H1 (cell line): ENCODE measurements at regions not wholly inside any gene's neighbourhood (a gene's known extent, or its start where the extent isn't known, plus 50 kb on each side); places are given as distances from the start of the nearest gene placed in this dataset.

Experiments used
- CTCF ChIA-PET: fragments of 300-600 bp; sonication (Branson Sonifier 250); formaldehyde crosslinking; loops from one replicate; lab custom pipeline; 2021; ENCODE audit not compliant: partially characterized antibody; lab: Charles Lee
- POLR2A ChIA-PET: fragments of 300-600 bp; sonication (Branson Sonifier 250); formaldehyde crosslinking; loops from one replicate; lab custom pipeline; 2021; ENCODE audit warnings: inconsistent platforms; ENCODE audit not compliant: partially characterized antibody; lab: Charles Lee
- DNase-seq, 2 experiments: peaks; one replicate each; pipeline versions ENCODE4 v3.0.0 to v3.0.0-alpha.2; 2010 to 2022; ENCODE audit warnings: low spot score in 2 of 2, low read depth in 1 of 2, mixed read lengths in 1 of 2
- FAIRE-seq: peaks from 2 replicates; lab custom pipeline; 2011; peaks lifted over from hg19 to GRCh38; lab: Jason Lieb, UNC
- H2AFZ ChIP-seq: 2 replicates; pipeline ENCODE4 v1.8.1; 2012; ENCODE audit warnings: low read length, inconsistent platforms
- H2AK5ac ChIP-seq: 2 replicates; pipeline ENCODE4 v1.6.1; 2013; ENCODE audit warnings: low read depth, low read length
- H2BK120ac ChIP-seq: replicated peaks from 2 replicates; pipeline ENCODE3; 2013; ENCODE audit warnings: low read depth, low read length, inconsistent platforms
- H2BK12ac ChIP-seq: 2 replicates; pipeline ENCODE4 v1.6.1; 2013; ENCODE audit warnings: low read depth, low read length
- H2BK15ac ChIP-seq: 2 replicates; pipeline ENCODE4 v1.6.1; 2013; ENCODE audit warnings: low read length
- H2BK20ac ChIP-seq: 2 replicates; pipeline ENCODE4 v1.6.1; 2013; ENCODE audit warnings: low read length
- H2BK5ac ChIP-seq: 2 replicates; pipeline ENCODE4 v1.6.1; 2013; ENCODE audit warnings: low read depth, low read length
- H3K14ac ChIP-seq: 2 replicates; pipeline ENCODE4 v1.6.1; 2013; ENCODE audit warnings: inconsistent platforms; ENCODE audit not compliant: insufficient read length
- H3K18ac ChIP-seq: 2 replicates; pipeline ENCODE4 v1.6.1; 2013; ENCODE audit warnings: low read length; ENCODE audit errors: extremely low read depth
- H3K23ac ChIP-seq: 2 replicates; pipeline ENCODE4 v1.6.1; 2013; ENCODE audit warnings: inconsistent platforms; ENCODE audit not compliant: insufficient read length
- H3K23me2 ChIP-seq: 2 replicates; pipeline ENCODE4 v1.6.1; 2013; ENCODE audit warnings: low read depth, low read length
- H3K27ac ChIP-seq: 2 replicates; pipeline ENCODE4 v1.6.1; 2011; ENCODE audit warnings: low read depth, low read length, inconsistent platforms
- H3K27me3 ChIP-seq, 4 experiments: replicated peaks in 1 of 4; 1 replicate in 1 of 4; 2 replicates in 3 of 4; pipeline versions ENCODE4 v1.6.1 to v1.8.1; 2011 to 2013; ENCODE audit warnings: low read length in 3 of 4, mild to moderate bottlenecking in 3 of 4, inconsistent platforms in 2 of 4, mixed read lengths in 2 of 4, moderate library complexity in 1 of 4; ENCODE audit not compliant: control insufficient read depth in 3 of 4, insufficient read depth in 3 of 4; ENCODE audit errors: extremely low read depth in 1 of 4
- H3K36me3 ChIP-seq, 4 experiments: 2 replicates each; pipeline versions ENCODE4 v1.6.1 to v1.8.1; 2011 to 2013; ENCODE audit warnings: mild to moderate bottlenecking in 4 of 4, low read length in 3 of 4, moderate library complexity in 2 of 4, control low read depth in 1 of 4, inconsistent platforms in 1 of 4; ENCODE audit not compliant: insufficient read depth in 4 of 4, control insufficient read depth in 2 of 4
- H3K4ac ChIP-seq: replicated peaks from 2 replicates; pipeline ENCODE3; 2013; ENCODE audit warnings: low read length, low read depth, mixed read lengths, inconsistent platforms; ENCODE audit not compliant: insufficient read length
- H3K4me1 ChIP-seq, 4 experiments: replicated peaks in 1 of 4; 1 replicate in 1 of 4; 2 replicates in 3 of 4; pipeline versions ENCODE4 v1.6.1 to v1.8.1; 2011 to 2013; ENCODE audit warnings: low read length in 3 of 4, inconsistent platforms in 2 of 4, mixed read lengths in 1 of 4; ENCODE audit not compliant: insufficient read depth in 4 of 4, control insufficient read depth in 3 of 4
- H3K4me2 ChIP-seq, 2 experiments: 2 replicates each; pipeline versions ENCODE4 v1.6.1 to v1.8.1; 2011 to 2013; ENCODE audit warnings: low read depth in 2 of 2, low read length in 2 of 2, control low read depth in 1 of 2, inconsistent platforms in 1 of 2, mild to moderate bottlenecking in 1 of 2; ENCODE audit not compliant: insufficient read depth in 1 of 2
- H3K4me3 ChIP-seq, 4 experiments: fragments of 200-600, 300-600 bp in 1 of 4; sonication (generic), shearing (Covaris generic), sonication (Bioruptor Twin) in 1 of 4; 2 replicates each; pipeline versions ENCODE4 v1.5.1 to v1.8.1; 2011 to 2016; ENCODE audit warnings: low read length in 4 of 4, low read depth in 3 of 4, control low read depth in 2 of 4, inconsistent platforms in 2 of 4, mild to moderate bottlenecking in 2 of 4, mixed read lengths in 1 of 4, moderate library complexity in 1 of 4; ENCODE audit not compliant: insufficient read depth in 2 of 4; ENCODE audit errors: extremely low read depth in 1 of 4
- H3K56ac ChIP-seq: replicated peaks from 2 replicates; pipeline ENCODE3; 2013; ENCODE audit warnings: low read depth, mild to moderate bottlenecking, mixed read lengths, low read length, inconsistent platforms; ENCODE audit not compliant: insufficient read length
- H3K79me1 ChIP-seq: 2 replicates; pipeline ENCODE4 v1.6.1; 2013; ENCODE audit warnings: low read depth, low read length, control low read depth
- H3K79me2 ChIP-seq, 2 experiments: 2 replicates each; pipeline versions ENCODE4 v1.6.1 to v1.8.1; 2012 to 2013; ENCODE audit warnings: low read length in 2 of 2, mild to moderate bottlenecking in 2 of 2, inconsistent platforms in 1 of 2; ENCODE audit not compliant: insufficient read depth in 2 of 2, control insufficient read depth in 1 of 2
- H3K9ac ChIP-seq, 4 experiments: replicated peaks in 1 of 4; 1 replicate in 1 of 4; 2 replicates in 3 of 4; pipeline versions ENCODE4 v1.6.1 to v1.8.1; 2011 to 2013; ENCODE audit warnings: low read depth in 3 of 4, low read length in 3 of 4, control low read depth in 2 of 4, mild to moderate bottlenecking in 2 of 4, moderate library complexity in 2 of 4, inconsistent platforms in 1 of 4; ENCODE audit errors: extremely low read depth in 1 of 4
- H3K9me3 ChIP-seq, 2 experiments: 2 replicates each; pipeline versions ENCODE4 v1.6.1 to v1.8.1; 2012 to 2013; ENCODE audit warnings: mild to moderate bottlenecking in 2 of 2, moderate library complexity in 2 of 2, control low read depth in 1 of 2, inconsistent platforms in 1 of 2, low read depth in 1 of 2, low read length in 1 of 2, mixed read lengths in 1 of 2; ENCODE audit not compliant: insufficient read depth in 2 of 2
- H4K20me1 ChIP-seq, 2 experiments: replicated peaks in 1 of 2; 2 replicates each; pipeline versions ENCODE3 to v1.8.1; 2011 to 2013; ENCODE audit warnings: inconsistent platforms in 2 of 2, low read length in 2 of 2, mild to moderate bottlenecking in 1 of 2; ENCODE audit not compliant: insufficient read depth in 2 of 2, control insufficient read depth in 1 of 2
- H4K5ac ChIP-seq: 2 replicates; pipeline ENCODE4 v1.6.1; 2013; ENCODE audit warnings: low read length, low read depth, mixed read lengths, inconsistent platforms; ENCODE audit not compliant: insufficient read length
- H4K8ac ChIP-seq: 2 replicates; pipeline ENCODE4 v1.8.0; 2013; ENCODE audit warnings: mild to moderate bottlenecking, moderate library complexity, low read length, inconsistent platforms; ENCODE audit not compliant: insufficient read depth; ENCODE audit errors: extremely low read depth
- H4K91ac ChIP-seq: replicated peaks from 2 replicates; pipeline ENCODE3; 2013; ENCODE audit warnings: low read length, mixed read lengths, inconsistent platforms; ENCODE audit not compliant: insufficient read length
- CTBP2 ChIP-seq: IDR thresholded peaks from 2 replicates; pipeline ENCODE4 v1.7.0; 2011; ENCODE audit warnings: borderline replicate concordance, mild to moderate bottlenecking, moderate library complexity, mixed read lengths, low read length; ENCODE audit not compliant: insufficient read depth, insufficient read length
- CTCF ChIP-seq, 3 experiments: IDR thresholded peaks; 1 replicate in 2 of 3; 2 replicates in 1 of 3; pipeline versions ENCODE4 v1.5.1 to v1.6.1; 2011; ENCODE audit warnings: low read length in 3 of 3, mild to moderate bottlenecking in 3 of 3, inconsistent platforms in 2 of 3, low read depth in 1 of 3, moderate library complexity in 1 of 3; ENCODE audit not compliant: insufficient read depth in 1 of 3; ENCODE audit errors: control extremely low read depth in 1 of 3
- RAD21 ChIP-seq, 2 experiments: IDR thresholded peaks in 1 of 2; conservative IDR thresholded peaks in 1 of 2; 2 replicates each; pipeline ENCODE4 v1.6.1; 2011; ENCODE audit warnings: low read depth in 2 of 2, low read length in 2 of 2, improper control_type of control experiment in 1 of 2, inconsistent platforms in 1 of 2, mild to moderate bottlenecking in 1 of 2, moderate library complexity in 1 of 2
- WGBS, 2 experiments: shearing (Covaris generic) in 1 of 2; methylation state at CpG; one replicate each; pipeline versions ENCODE4 v1.1.6 to v1.1.7; 2013 to 2015; ENCODE audit warnings: low lambda C conversion rate in 2 of 2, mixed read lengths in 2 of 2, inconsistent platforms in 1 of 2, low coverage in 1 of 2, missing lambda C conversion rate in 1 of 2; ENCODE audit not compliant: insufficient replicate concordance in 2 of 2, insufficient coverage in 1 of 2, insufficient read length in 1 of 2; ENCODE audit errors: extremely low coverage in 1 of 2, missing lambda C conversion rate in 1 of 2; 5-methylcytosine and 5-hydroxymethylcytosine counted together

- no peak overlapping the region for H3K4ac ChIP-seq
- no peak overlapping the region for H2BK12ac ChIP-seq
- DNase-seq (peak in 1 of 2 experiments; percentile 48), FAIRE-seq (no peak)
- ChIA-PET POLR2A (interaction anchor here (1.1 to 1.5 kb wide), 3 partner anchors 9 to 25 kb away, joined by 4 read pairs; no protein-coding TSS in a partner anchor), CTCF (interaction anchor here (0.9 to 2.9 kb wide), 13 partner anchors 9 to 118 kb away, joined by 3 to 18 read pairs (median 6); no protein-coding TSS in a partner anchor)
- H2BK5ac ChIP-seq = 0 out of 2 replicates have a peak overlapping the region, but pooled peaks have one; percentile 3
- H2BK20ac ChIP-seq = 0 out of 2 replicates have a peak overlapping the region, but pooled peaks have one; percentile 24
- no peaks in the 10 kb centered on the region for H3K23me2 ChIP-seq
- H3K23ac ChIP-seq = no peak overlapping the region
- H3K56ac ChIP-seq = no peak overlapping the region
- no peaks in the 10 kb centered on the region for H3K36me3 ChIP-seq
- H4K5ac ChIP-seq = no peak overlapping the region
- no peaks in the 10 kb centered on the region for H3K79me2 ChIP-seq
- H2AFZ ChIP-seq = no peak overlapping the region
- no peak overlapping the region for H3K14ac ChIP-seq
- H3K18ac ChIP-seq = no peak overlapping the region
- no peak overlapping the region for H4K91ac ChIP-seq
- H3K79me1 ChIP-seq = no peaks in the 10 kb centered on the region
- no peaks in the 10 kb centered on the region for H3K9me3 ChIP-seq
- TF ChIP-seq CTBP2 (no peak), CTCF (IDR thresholded peaks at IDR 0.05; ENCODE audit: control extremely low read depth in 1 of 3, insufficient read depth in 1 of 3, low read depth in 1 of 3, low read length in 3 of 3) (0 out of 4 replicates have a peak, but pooled peaks of 1 of the 3 experiments have one; percentile 8), RAD21 (IDR thresholded peaks at IDR 0.05 in 1 of 2, conservative IDR thresholded peaks at IDR 0.05 in 1 of 2; ENCODE audit: low read depth in 2 of 2, low read length in 2 of 2) (0 out of 4 replicates have a peak, but pooled peaks of 1 of the 2 experiments have one; percentile 8)
- H2AK5ac ChIP-seq = no peak overlapping the region
- H3K27me3 ChIP-seq = no peaks in the 10 kb centered on the region
- H3K9ac ChIP-seq = no peak overlapping the region
- no peak overlapping the region for H3K4me3 ChIP-seq
- peaks cover 0 to 6% (median 4%) of the 10 kb centered on the region in 4 experiments; a peak in 4 of 7 replicates for H3K4me1 ChIP-seq
- WGBS, 2 experiments = 85% methylated on average over 23 of the region's 23 CpGs; no CpG with 5 or more reads in 1 of the 2 experiments
- H3K4me2 ChIP-seq = no peak overlapping the region
- no peak overlapping the region for H4K8ac ChIP-seq
- H2BK15ac ChIP-seq = no peak overlapping the region
- peak overlapping the region; percentile 44 for H3K27ac ChIP-seq
- no peaks in the 10 kb centered on the region for H4K20me1 ChIP-seq
- H2BK120ac ChIP-seq = no peak overlapping the region
These were observed 187.6 kb upstream of the KLF14 start for GRCh38 chr7:130921391-130922180.
